GM19463 (cell line): ENCODE measurements at regions not wholly inside any gene's neighbourhood (a gene's known extent, or its start where the extent isn't known, plus 50 kb on each side); places are given as distances from the start of the nearest gene placed in this dataset.
"Not testable (repeated sequence)": the region's sequence is repeated elsewhere in the genome, so short reads cannot be mapped to it uniquely, and the experiment has no call there.

ENCODE experiments used
- ATAC-seq: cut with Tn5 transposase; IDR thresholded peaks from one replicate; pipeline ENCODE4 v1.9.1; 2021; ENCODE audit warnings: mild to moderate bottlenecking, moderate library complexity; ENCODE audit not compliant: unreplicated experiment

- no peak for ATAC-seq
Measured at GRCh38 chr5:153211076-153211475, 279.4 kb upstream of the GRIA1 start.

GRCh38 chr5:153212471-153212870, 278.0 kb upstream of the GRIA1 start:
- no peak for ATAC-seq

- ATAC-seq: no peak
Measured at GRCh38 chr5:153222936-153223335, 267.5 kb upstream of the GRIA1 start.

GRCh38 chr5:153223376-153223775, 267.1 kb upstream of the GRIA1 start:
- ATAC-seq: no peak

- ATAC-seq: no peak
Measured at GRCh38 chr5:153224651-153225050, 265.8 kb upstream of the GRIA1 start.

- ATAC-seq: no peak
Measured at GRCh38 chr5:153233933-153234332, 256.5 kb upstream of the GRIA1 start.

- no peak for ATAC-seq
Measured at GRCh38 chr5:153236319-153236718, 254.2 kb upstream of the GRIA1 start.

- peak; percentile 80 for ATAC-seq
Measured at GRCh38 chr5:153237671-153238332, 252.7 kb upstream of the GRIA1 start.

- ATAC-seq: no peak
Measured at GRCh38 chr5:153257381-153257780, 233.1 kb upstream of the GRIA1 start.

- ATAC-seq: no peak
Measured at GRCh38 chr5:153258469-153258868, 232.0 kb upstream of the GRIA1 start.

- ATAC-seq: no peak
Measured at GRCh38 chr5:153267506-153267905, 223.0 kb upstream of the GRIA1 start.

GRCh38 chr5:153275695-153276094, 214.8 kb upstream of the GRIA1 start:
- no peak for ATAC-seq

- ATAC-seq: no peak
Measured at GRCh38 chr5:153276151-153276550, 214.3 kb upstream of the GRIA1 start.

GRCh38 chr5:153296251-153296844, 194.1 kb upstream of the GRIA1 start:
- ATAC-seq: not testable (repeated sequence)

- ATAC-seq: no peak
Measured at GRCh38 chr5:153299891-153300290, 190.6 kb upstream of the GRIA1 start.

GRCh38 chr5:153308282-153308681, 182.2 kb upstream of the GRIA1 start:
- ATAC-seq: no peak

- ATAC-seq: no peak
Measured at GRCh38 chr5:153318556-153318955, 171.9 kb upstream of the GRIA1 start.

GRCh38 chr5:153321478-153321877, 169.0 kb upstream of the GRIA1 start:
- ATAC-seq: no peak

- ATAC-seq: no peak
Measured at GRCh38 chr5:153340139-153340538, 150.3 kb upstream of the GRIA1 start.

GRCh38 chr5:153340738-153341137, 149.7 kb upstream of the GRIA1 start:
- no peak for ATAC-seq

GRCh38 chr5:153342487-153342886, 148.0 kb upstream of the GRIA1 start:
- ATAC-seq: no peak

GRCh38 chr5:153347611-153348010, 142.9 kb upstream of the GRIA1 start:
- no peak for ATAC-seq
